Neural cell (in vitro differentiated cells): ENCODE measurements at regions not wholly inside any gene's neighbourhood (a gene's known extent, or its start where the extent isn't known, plus 50 kb on each side); places are given as distances from the start of the nearest gene placed in this dataset.

Experiments used
- CTCF ChIP-seq: fragments of 450-650 bp; IDR thresholded peaks from 2 replicates; pipeline ENCODE4 v1.5.1; 2014; ENCODE audit warnings: antibody characterized with exemption, mild to moderate bottlenecking, moderate library complexity; ENCODE audit not compliant: poor library complexity, severe bottlenecking
- EZH2 ChIP-seq: fragments of 200-600, 300-800 bp; shearing (Covaris generic), sonication (generic); IDR thresholded peaks from 2 replicates; pipeline ENCODE4 v1.6.1; 2014; ENCODE audit warnings: antibody characterized with exemption, low read length, borderline replicate concordance, mild to moderate bottlenecking; ENCODE audit not compliant: insufficient read depth, poor library complexity, severe bottlenecking
- REST ChIP-seq: IDR thresholded peaks from 2 replicates; pipeline ENCODE4 v1.6.1; 2012; ENCODE audit warnings: borderline replicate concordance

- TF ChIP-seq CTCF, result no peak
- TF ChIP-seq REST, result no peak
- no peak for TF ChIP-seq EZH2
Observed at GRCh38 chr10:33547976-33548375, 213.5 kb upstream of the NRP1 start.
